ENCODE measurements at regions not wholly inside any gene's neighbourhood (a gene's known extent, or its start where the extent isn't known, plus 50 kb on each side); places are given as distances from the start of the nearest gene placed in this dataset.
A peak's percentile ranks its signal among the peaks of the same experiment; 100 is the strongest.

GRCh38 chr11:32316858-32317642, 118.3 kb downstream of the WT1 start:
- H3K27ac Mint-ChIP-seq: no peak overlapping the region
- POLR2A ChIA-PET: no interaction called here
- peaks cover 7% of the 10 kb centered on the region for H3K4me1 Mint-ChIP-seq
- no peak overlapping the region for H3K4me3 Mint-ChIP-seq
- CTCF ChIA-PET: no interaction called here
- H3K27me3 Mint-ChIP-seq: peaks cover 10% of the 10 kb centered on the region
- no peak for DNase-seq
- H3K36me3 Mint-ChIP-seq (ENCODE audit: low read depth): no peaks in the 10 kb centered on the region
- no peaks in the 10 kb centered on the region for H3K9me3 Mint-ChIP-seq

- Mint-ChIP-seq H3K4me1 (peaks cover 7% of the 10 kb centered on the region), H3K27ac (no peak overlapping the region), H3K36me3 (ENCODE audit: low read depth) (no peaks in the 10 kb centered on the region), H3K4me3 (no peak overlapping the region), H3K9me3 (no peaks in the 10 kb centered on the region), H3K27me3 (peaks cover 14% of the 10 kb centered on the region)
- ChIA-PET POLR2A (no interaction called here), CTCF (no interaction called here)
- DNase-seq: no peak
These were observed 117.7 kb downstream of the WT1 start for GRCh38 chr11:32317643-32318042.

GRCh38 chr11:32318071-32319055, 117.0 kb downstream of the WT1 start:
- peaks cover 14% of the 10 kb centered on the region for H3K27me3 Mint-ChIP-seq
- CTCF ChIA-PET: no interaction called here
- H3K4me3 Mint-ChIP-seq: no peak overlapping the region
- H3K9me3 Mint-ChIP-seq: no peaks in the 10 kb centered on the region
- H3K27ac Mint-ChIP-seq: no peak overlapping the region
- no peaks in the 10 kb centered on the region for H3K36me3 Mint-ChIP-seq (ENCODE audit: low read depth)
- POLR2A ChIA-PET: no interaction called here
- peaks cover 7% of the 10 kb centered on the region for H3K4me1 Mint-ChIP-seq
- no peak for DNase-seq

GRCh38 chr11:32323814-32324130, 111.6 kb downstream of the WT1 start:
- ChIA-PET POLR2A (interaction anchor here (0.6 kb wide), 1 partner anchor 1482 kb away, joined by 3 read pairs; no protein-coding TSS in a partner anchor), CTCF (interaction anchor here (0.6 to 1.5 kb wide), 6 partner anchors 12 to 823 kb away, joined by 3 to 6 read pairs (median 3); no protein-coding TSS in a partner anchor)
- Mint-ChIP-seq H3K27ac (no peak overlapping the region), H3K4me1 (no peaks in the 10 kb centered on the region), H3K9me3 (no peaks in the 10 kb centered on the region), H3K4me3 (no peak overlapping the region), H3K36me3 (ENCODE audit: low read depth) (no peaks in the 10 kb centered on the region), H3K27me3 (peaks cover 21% of the 10 kb centered on the region)
- DNase-seq: no peak

- POLR2A ChIA-PET: no interaction called here
- H3K9me3 Mint-ChIP-seq: no peaks in the 10 kb centered on the region
- CTCF ChIA-PET: no interaction called here
- no peak for DNase-seq
- H3K36me3 Mint-ChIP-seq (ENCODE audit: low read depth): no peaks in the 10 kb centered on the region
- no peak overlapping the region for H3K27ac Mint-ChIP-seq
- no peaks in the 10 kb centered on the region for H3K4me1 Mint-ChIP-seq
- peaks cover 18% of the 10 kb centered on the region for H3K27me3 Mint-ChIP-seq
- no peak overlapping the region for H3K4me3 Mint-ChIP-seq
These were observed 110.2 kb downstream of the WT1 start for GRCh38 chr11:32325187-32325586.

DNA sequence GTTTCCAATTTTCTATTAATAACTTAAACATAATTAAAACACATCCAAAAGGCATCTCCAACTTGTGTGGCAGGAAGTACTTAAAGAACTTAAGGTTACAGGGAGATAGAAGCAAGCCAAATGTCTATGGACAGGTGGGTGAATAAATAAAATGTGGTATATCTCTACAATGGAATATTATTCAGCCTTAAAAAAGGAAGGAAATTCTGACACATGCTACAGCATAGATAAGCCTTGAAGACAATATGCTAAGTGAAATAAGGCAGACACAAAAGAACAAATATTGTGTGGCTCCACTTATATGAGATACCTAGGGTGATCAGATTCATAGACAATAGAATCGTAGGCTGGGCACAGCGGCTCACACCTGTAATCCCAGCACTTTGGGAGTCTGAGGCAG, 109.6 kb downstream of the WT1 start:
- no peak overlapping the region for H3K4me3 Mint-ChIP-seq
- no peaks in the 10 kb centered on the region for H3K36me3 Mint-ChIP-seq (ENCODE audit: low read depth)
- no peaks in the 10 kb centered on the region for H3K9me3 Mint-ChIP-seq
- peaks cover 14% of the 10 kb centered on the region for H3K27me3 Mint-ChIP-seq
- CTCF ChIA-PET: no interaction called here
- H3K4me1 Mint-ChIP-seq: no peaks in the 10 kb centered on the region
- no peak overlapping the region for H3K27ac Mint-ChIP-seq
- DNase-seq: no peak
- POLR2A ChIA-PET: no interaction called here

DNA sequence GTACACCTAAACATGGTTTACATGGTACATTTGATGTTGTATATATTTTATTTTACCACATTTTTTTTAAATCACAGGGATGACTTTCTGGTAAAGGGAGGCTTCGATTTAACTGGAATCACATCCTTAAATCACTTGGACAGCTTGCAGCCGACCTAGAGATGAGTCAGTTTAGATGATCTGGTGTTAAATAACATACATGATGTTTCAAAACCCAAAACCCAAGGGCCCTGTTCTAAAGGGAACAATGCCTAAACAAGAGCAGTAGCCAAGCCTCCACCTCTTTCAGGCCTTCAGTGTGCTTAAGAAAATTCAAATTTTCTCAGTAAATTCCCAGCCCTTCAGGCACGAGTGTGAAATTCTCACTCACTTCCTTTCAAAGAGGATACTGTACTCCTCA, 108.8 kb downstream of the WT1 start:
- ChIA-PET CTCF (interaction anchor here (1.1 kb wide), 1 partner anchor 11 kb away, joined by 3 read pairs; no protein-coding TSS in a partner anchor), POLR2A (no interaction called here)
- Mint-ChIP-seq H3K27me3 (peaks cover 14% of the 10 kb centered on the region), H3K36me3 (ENCODE audit: low read depth) (no peaks in the 10 kb centered on the region), H3K9me3 (no peaks in the 10 kb centered on the region), H3K27ac (no peak overlapping the region), H3K4me3 (no peak overlapping the region), H3K4me1 (no peaks in the 10 kb centered on the region)
- no peak for DNase-seq

- H3K4me1 Mint-ChIP-seq: peaks cover 9% of the 10 kb centered on the region
- no peak overlapping the region for H3K4me3 Mint-ChIP-seq
- H3K36me3 Mint-ChIP-seq (ENCODE audit: low read depth): no peaks in the 10 kb centered on the region
- no peak overlapping the region for H3K27ac Mint-ChIP-seq
- no peak for DNase-seq
- peaks cover 27% of the 10 kb centered on the region for H3K27me3 Mint-ChIP-seq
- ChIA-PET CTCF (no interaction called here), POLR2A (no interaction called here)
- no peaks in the 10 kb centered on the region for H3K9me3 Mint-ChIP-seq
These were observed 106.9 kb downstream of the WT1 start for GRCh38 chr11:32328392-32328791.

DNA sequence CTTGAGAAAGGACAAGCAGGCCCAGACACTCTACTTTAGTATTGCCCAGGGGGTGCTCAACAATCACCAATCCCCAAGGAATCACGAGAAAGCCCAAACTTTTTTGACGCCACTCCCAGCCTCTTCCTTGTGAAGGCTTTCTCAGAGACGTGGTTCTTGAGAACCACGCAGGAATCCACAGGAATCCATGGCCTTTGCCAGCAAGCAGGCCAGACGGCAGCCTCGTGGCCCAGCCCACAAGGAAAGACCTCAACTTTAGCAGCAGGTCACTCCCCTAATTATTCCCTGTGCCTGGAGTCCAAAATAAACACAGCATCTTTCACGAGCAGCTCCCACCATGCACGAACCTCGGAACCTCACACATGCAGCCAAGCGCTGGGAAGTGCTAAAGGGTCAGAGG, 104.2 kb downstream of the WT1 start:
- POLR2A ChIA-PET: no interaction called here
- H3K27me3 Mint-ChIP-seq: peaks cover 38% of the 10 kb centered on the region
- peaks cover 13% of the 10 kb centered on the region for H3K4me1 Mint-ChIP-seq
- no peaks in the 10 kb centered on the region for H3K36me3 Mint-ChIP-seq (ENCODE audit: low read depth)
- peaks cover 4% of the 10 kb centered on the region for H3K9me3 Mint-ChIP-seq
- DNase-seq: no peak
- CTCF ChIA-PET: no interaction called here
- H3K27ac Mint-ChIP-seq: no peak overlapping the region
- H3K4me3 Mint-ChIP-seq: no peak overlapping the region

DNA sequence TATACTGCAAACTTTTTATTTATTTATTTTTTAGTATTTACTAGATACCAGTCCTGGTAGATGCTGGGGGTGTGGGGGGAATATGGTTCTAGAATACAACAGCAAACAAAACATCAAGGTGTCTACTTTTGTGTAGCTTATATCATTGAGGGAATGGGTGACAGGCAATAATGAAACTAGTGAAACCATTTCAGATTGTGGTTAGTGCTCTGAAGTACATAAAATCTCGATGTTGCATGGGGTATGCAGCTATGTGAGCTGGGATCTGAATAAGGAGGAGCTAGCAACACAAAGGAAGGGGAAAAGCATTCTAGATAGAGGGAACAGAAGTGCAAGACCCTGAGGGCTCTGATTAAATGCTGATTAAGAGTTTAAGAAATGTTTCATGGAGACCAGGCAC, 103.5 kb downstream of the WT1 start:
- H3K27ac Mint-ChIP-seq: no peak overlapping the region
- H3K4me3 Mint-ChIP-seq: no peak overlapping the region
- peaks cover 38% of the 10 kb centered on the region for H3K27me3 Mint-ChIP-seq
- no peaks in the 10 kb centered on the region for H3K36me3 Mint-ChIP-seq (ENCODE audit: low read depth)
- peaks cover 4% of the 10 kb centered on the region for H3K9me3 Mint-ChIP-seq
- ChIA-PET CTCF (no interaction called here), POLR2A (no interaction called here)
- H3K4me1 Mint-ChIP-seq: peaks cover 13% of the 10 kb centered on the region
- DNase-seq: no peak

DNA sequence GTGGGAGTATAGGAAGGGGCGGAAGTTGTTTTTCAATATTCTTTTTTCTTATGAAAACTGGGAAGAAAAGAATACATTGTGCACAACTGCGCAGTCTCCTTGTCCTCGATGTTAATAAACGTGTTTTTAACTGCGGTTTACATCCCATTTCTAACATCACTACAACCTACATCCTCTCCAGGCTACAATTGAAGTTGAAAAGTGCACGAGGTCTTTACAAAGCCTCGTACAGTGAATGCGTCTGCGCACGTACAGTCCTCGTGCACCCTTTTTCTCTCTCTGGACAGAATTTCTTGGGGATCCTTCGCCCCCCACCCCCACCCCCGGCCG, 102.4 kb downstream of the WT1 start:
- Mint-ChIP-seq H3K27ac (no peak overlapping the region), H3K4me1 (peaks cover 13% of the 10 kb centered on the region), H3K27me3 (peaks cover 35% of the 10 kb centered on the region), H3K36me3 (ENCODE audit: low read depth) (no peaks in the 10 kb centered on the region), H3K9me3 (peaks cover 4% of the 10 kb centered on the region), H3K4me3 (no peak overlapping the region)
- ChIA-PET POLR2A (no interaction called here), CTCF (interaction anchor here (1.0 to 1.2 kb wide), 2 partner anchors 10 to 97 kb away, joined by 3 read pairs; no protein-coding TSS in a partner anchor)
- DNase-seq: no peak

GRCh38 chr11:32333320-32333991, 101.9 kb downstream of the WT1 start:
- Mint-ChIP-seq H3K27ac (no peak overlapping the region), H3K36me3 (ENCODE audit: low read depth) (no peaks in the 10 kb centered on the region), H3K27me3 (peaks cover 35% of the 10 kb centered on the region), H3K4me3 (peak overlapping the region; percentile 36), H3K4me1 (peaks cover 13% of the 10 kb centered on the region), H3K9me3 (peaks cover 4% of the 10 kb centered on the region)
- ChIA-PET CTCF (interaction anchor here (1.0 to 1.2 kb wide), 2 partner anchors 10 to 97 kb away, joined by 3 read pairs; no protein-coding TSS in a partner anchor), POLR2A (no interaction called here)
- peak; percentile 22 for DNase-seq

DNA sequence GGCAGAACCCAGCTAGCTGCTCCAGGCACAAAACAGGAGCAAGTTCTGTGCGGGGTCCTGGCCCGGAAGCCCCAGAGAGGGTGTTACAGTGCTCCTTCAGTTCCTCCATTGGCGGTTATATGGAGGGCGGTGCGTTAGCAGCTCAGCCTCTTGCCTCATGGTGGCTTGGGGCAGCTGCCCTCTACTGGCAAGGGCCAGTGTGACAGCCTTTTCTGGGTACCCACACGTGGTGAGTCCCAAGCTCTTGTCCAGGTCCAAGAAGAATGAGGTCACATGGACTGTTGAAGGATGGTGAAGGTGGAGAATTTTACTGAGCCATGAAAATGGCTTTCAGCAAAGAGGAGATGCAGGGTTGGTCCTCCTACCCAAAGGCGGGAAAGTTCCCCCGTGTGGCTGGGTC, 100.5 kb downstream of the WT1 start:
- peaks cover 33% of the 10 kb centered on the region for H3K27me3 Mint-ChIP-seq
- no peak overlapping the region for H3K4me3 Mint-ChIP-seq
- peaks cover 13% of the 10 kb centered on the region for H3K4me1 Mint-ChIP-seq
- peaks cover 4% of the 10 kb centered on the region for H3K9me3 Mint-ChIP-seq
- ChIA-PET CTCF (interaction anchor here (1.1 to 1.3 kb wide), 2 partner anchors 9 to 11 kb away, joined by 3 to 6 read pairs; no protein-coding TSS in a partner anchor), POLR2A (no interaction called here)
- H3K27ac Mint-ChIP-seq: no peak overlapping the region
- H3K36me3 Mint-ChIP-seq (ENCODE audit: low read depth): no peaks in the 10 kb centered on the region
- no peak for DNase-seq

All from activated CD4-positive, alpha-beta T cell treated with anti-CD3 and anti-CD28 coated beads, Interleukin-2, amount 10 ng/mL, durations not matched to agents 7 days and 5 days (primary cell).